NCI-H748 treated with DMSO at 0.1 percent for 48 hours (cell line): ENCODE measurements at regions not wholly inside any gene's neighbourhood (a gene's known extent, or its start where the extent isn't known, plus 50 kb on each side); places are given as distances from the start of the nearest gene placed in this dataset.

Source experiments
- DNase-seq: peaks from one replicate; lab custom pipeline; 2025; lab: John Stamatoyannopoulos, UW

GRCh38 chr13:100940658-100941057, 266.1 kb upstream of the TMTC4 start:
- DNase-seq: no peak

- no peak for DNase-seq
These were observed 259.2 kb upstream of the TMTC4 start for GRCh38 chr13:100933841-100934240.

DNA sequence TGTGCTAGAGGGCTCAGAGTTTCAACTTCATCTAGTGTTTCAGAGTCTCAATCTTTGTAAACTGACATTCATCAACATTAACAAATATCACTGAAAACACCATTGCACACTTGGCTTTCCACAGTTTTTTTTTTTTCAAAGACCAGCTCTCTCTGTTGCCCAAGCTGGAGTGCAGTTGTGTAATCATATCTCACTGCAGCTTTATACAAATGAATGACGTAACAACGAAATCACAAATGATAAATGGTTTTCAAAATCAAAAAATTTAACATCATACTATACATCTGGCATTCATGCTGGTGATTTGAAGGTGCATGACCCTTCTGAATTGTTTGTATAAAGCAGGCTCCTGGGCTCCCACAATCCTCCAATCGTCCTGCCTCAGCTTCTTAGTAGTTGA, 248.0 kb upstream of the TMTC4 start:
- no peak for DNase-seq

- DNase-seq: no peak
These were observed 246.5 kb upstream of the TMTC4 start for GRCh38 chr13:100921139-100921538.

DNA sequence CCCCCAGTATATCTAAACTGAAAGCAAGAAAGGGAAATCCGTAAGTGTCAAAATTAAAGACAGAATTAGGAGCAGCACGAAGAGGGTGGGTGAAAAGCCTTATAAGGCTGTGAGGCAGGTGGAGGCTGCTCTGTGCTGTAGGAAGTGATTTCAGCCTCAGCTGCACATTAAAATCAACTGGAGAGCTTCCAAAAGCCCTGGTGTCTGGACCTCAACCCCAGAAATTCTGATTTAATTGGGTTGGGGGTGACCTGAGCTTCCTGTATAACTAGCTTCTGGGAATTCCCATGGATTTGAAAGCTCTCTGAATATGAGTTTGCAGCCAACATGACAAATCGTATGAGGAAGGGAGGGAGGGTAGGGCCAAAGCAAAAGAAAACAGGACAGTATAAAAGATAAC, 242.4 kb upstream of the TMTC4 start:
- DNase-seq: no peak

GRCh38 chr13:100913143-100913542, 238.5 kb upstream of the TMTC4 start:
- DNase-seq: no peak

DNA sequence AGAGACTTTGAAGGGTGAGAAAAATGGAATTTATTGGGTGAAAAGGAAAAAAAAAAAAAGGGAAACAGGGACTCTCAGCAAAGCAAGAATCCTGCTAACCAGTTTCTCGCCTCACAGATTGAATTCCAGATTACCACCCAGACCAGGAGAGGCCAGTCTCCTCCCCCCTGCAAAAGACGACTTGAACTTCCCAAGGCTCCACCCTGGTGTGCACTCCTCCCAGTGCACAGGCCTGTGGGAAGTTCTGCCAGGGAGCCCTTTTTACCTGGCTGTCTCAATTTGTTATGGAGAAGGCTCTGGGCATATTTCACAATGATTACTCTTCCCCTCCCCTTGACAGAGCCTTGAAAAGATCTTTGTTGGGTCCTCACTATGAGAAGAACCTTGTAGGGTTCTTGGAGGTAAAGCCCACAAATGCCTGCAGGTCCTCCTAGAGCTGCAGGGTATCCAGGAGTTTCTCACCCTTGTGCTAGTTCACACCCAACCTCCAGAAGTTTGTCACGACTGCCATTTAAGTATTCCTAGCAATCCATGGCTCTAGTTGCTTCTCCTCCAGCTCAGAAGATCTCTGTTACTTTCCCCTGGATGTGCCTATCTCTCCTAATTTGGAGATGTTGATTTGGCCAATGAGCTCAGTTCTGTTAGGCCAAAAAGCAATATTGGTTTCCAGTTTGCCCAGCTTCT, 229.8 kb upstream of the TMTC4 start:
- DNase-seq: no peak

DNA sequence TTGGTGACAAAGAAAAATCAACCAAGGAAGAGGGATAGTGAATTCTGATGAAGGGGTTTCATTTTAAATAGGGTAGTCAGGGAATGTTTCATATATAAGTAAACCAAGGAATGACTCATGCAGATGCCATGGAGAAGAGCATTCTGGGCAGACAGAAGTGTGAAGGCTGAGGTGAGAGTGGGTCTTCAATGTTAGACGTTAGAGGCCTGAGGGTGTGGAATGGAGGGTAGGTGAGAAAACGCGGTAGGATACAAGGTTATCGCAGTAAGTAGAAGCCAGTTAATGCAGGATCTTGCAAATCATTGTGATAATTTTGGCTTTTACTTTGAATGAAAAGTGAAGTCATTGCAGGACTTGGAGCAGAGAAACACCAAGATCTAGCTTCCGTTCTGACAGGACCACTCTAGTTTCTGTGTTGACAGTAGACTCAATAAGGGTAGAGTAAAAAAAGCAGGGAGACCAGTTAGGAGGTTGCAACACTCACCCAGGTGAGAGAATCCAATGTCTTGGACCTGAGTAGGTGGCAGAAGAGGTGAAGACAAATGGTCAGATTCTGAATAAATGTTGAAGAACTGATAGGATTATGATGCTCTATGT, 225.2 kb upstream of the TMTC4 start:
- DNase-seq: no peak

GRCh38 chr13:100898431-100898830, 223.8 kb upstream of the TMTC4 start:
- no peak for DNase-seq

DNA sequence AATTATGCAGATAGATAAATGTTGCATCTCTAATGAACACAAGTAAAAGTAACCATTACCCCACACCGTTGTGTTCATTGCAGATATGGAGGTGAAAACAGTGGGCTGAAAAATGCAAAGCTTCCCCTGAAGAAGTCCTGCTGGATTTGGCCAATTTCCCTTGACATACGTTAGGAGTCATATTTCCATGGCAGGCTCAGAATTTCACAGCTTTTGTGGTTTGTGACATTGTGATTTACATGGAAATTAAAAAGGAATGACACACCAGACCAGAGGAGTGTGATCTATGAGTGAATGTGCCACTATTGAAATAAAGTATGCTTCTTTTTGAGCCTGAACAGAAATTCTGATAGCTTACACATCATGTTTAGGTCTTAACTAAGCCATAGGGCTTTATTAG, 221.1 kb upstream of the TMTC4 start:
- DNase-seq: no peak

- no peak for DNase-seq
These were observed 218.4 kb upstream of the TMTC4 start for GRCh38 chr13:100892981-100893380.

DNA sequence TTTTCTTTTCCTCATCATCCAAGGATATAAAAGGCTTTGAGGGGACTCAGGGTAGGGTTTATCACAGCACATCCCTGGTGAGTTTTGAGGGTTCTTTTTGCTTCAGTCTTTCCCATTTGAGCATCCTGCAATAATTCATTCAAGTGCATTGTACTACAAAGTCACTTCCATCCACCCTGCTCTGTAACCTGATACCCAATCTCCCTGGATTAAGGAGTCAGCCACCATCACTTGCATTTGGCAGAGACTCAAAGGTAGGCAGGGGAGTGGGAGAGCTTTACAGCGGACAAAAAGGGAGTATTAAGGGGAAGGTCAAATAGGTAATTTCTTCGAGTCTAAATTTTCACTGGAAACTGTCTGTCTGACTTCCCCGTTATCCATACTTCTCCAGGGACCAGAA, 216.1 kb upstream of the TMTC4 start:
- no peak for DNase-seq

GRCh38 chr13:100887729-100888151, 213.1 kb upstream of the TMTC4 start:
- no peak for DNase-seq

- no peak for DNase-seq
These were observed 208.9 kb upstream of the TMTC4 start for GRCh38 chr13:100883453-100883852.

DNA sequence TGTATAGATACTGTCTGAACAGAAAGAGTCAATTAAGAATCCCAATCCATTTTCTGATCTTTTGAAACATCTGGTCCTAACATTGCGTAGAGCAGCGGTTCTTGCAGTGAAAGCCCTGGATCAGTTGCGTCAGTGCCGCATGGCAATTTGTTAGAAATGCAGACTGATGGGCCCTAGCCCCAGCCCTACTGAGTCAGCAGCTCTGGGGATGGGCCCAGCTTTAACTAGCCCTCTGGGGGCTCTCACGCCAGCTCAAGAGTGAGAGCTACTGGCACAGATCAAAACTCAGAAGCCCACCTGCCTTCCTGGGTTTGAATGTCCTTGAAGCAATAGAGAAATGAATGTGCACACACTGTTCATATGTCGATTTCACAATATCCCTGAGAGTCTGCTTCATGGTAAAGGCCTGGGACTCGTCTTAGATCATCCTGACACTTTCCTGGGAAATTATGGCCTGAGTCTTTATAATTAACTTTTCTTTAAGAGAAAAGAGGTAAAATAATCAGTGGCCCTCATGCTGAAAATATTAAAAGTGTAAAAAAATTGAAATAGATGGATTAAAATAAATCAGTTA, 206.8 kb upstream of the TMTC4 start:
- DNase-seq: no peak

DNA sequence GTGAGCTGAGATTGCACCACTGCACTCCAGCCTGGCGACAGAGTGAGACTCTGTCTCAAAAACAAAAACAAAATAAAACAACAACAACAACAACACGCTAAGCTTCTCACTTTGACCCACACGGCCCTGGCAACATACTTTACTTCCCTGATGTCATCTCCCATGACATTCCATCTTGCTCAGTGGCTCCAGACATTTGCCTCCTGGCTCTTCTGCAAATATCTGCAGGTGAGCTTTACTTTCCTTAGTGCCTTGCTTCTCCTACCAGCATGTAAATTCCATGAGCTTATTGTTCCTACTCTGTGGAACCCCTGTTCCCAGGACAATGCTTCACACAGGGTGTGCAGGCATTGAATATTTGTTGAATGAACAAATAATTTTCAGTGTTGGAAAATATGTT, 205.6 kb upstream of the TMTC4 start:
- DNase-seq: no peak

GRCh38 chr13:100879255-100879654, 204.7 kb upstream of the TMTC4 start:
- DNase-seq: no peak

GRCh38 chr13:100876044-100876403, 201.4 kb upstream of the TMTC4 start:
- no peak for DNase-seq

- DNase-seq: no peak
These were observed 200.9 kb upstream of the TMTC4 start for GRCh38 chr13:100875392-100876043.

DNA sequence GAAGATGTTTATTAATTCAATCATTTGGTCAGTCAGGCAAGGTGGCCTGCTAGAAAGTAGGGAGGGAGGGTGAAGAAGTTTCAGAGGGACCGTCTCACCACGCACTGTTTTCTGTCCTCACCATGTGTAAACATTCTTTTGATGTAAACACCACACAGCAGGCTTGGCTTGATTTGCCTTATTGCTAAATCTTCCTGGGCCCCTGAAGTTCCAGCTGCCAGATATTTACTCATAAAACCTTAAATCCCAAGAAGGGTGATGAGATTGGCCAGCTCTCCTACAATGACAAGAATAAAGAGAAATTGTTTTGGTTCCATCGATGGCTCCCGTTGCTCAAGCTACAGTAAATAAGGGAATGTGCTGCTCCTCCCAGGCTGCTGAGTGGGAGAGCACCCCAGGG, 198.2 kb upstream of the TMTC4 start:
- DNase-seq: no peak

- DNase-seq: no peak
These were observed 196.3 kb upstream of the TMTC4 start for GRCh38 chr13:100870898-100871297.

- DNase-seq: no peak
These were observed 186.3 kb upstream of the TMTC4 start for GRCh38 chr13:100860866-100861265.

DNA sequence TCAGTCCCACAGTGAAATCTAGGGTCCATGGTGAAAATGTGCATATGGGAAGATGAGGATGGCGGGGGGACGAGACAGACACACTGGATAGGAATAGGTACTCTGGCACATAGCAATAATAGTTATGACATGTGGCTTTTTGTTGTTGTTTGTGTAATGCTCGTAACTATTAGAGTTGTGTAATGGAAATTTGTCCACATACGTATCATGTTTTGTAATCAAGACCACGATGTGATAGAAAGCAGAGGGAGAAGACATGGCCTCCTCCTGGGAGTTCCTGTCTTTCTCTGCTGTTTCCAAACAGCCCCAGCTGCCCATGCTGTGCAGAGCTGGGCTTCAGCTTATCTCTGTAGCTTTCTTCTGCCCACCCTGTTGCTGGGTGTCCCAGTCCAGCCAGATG, 185.3 kb upstream of the TMTC4 start:
- DNase-seq: no peak
